Breast epithelium (tissue), 4 donors: ENCODE measurements at regions not wholly inside any gene's neighbourhood (a gene's known extent, or its start where the extent isn't known, plus 50 kb on each side); places are given as distances from the start of the nearest gene placed in this dataset.
A peak's percentile ranks its signal among the peaks of the same experiment; 100 is the strongest.

Experiments
- DNase-seq, 2 donors: peaks; one replicate each; pipeline ENCODE4 v3.0.0-alpha.2; 2019; ENCODE audit warnings: low spot score in 2 of 2
- H3K27ac ChIP-seq, 2 donors: fragments of 200-600 bp; sonication (generic) in 1 of 2; one replicate each; pipeline ENCODE4 v1.5.1; 2016 to 2019; ENCODE audit warnings: mild to moderate bottlenecking in 1 of 2
- H3K27me3 ChIP-seq, 2 donors: fragments of 200-600 bp; sonication (generic) in 1 of 2; one replicate each; pipeline versions ENCODE4 v1.5.1 to v1.6.0; 2017 to 2019; ENCODE audit warnings: control low read depth in 1 of 2, mild to moderate bottlenecking in 1 of 2
- H3K36me3 ChIP-seq: fragments of 200-600 bp; one replicate; pipeline ENCODE4 v1.5.1; 2019
- H3K4me1 ChIP-seq, 2 donors: fragments of 200-600 bp; sonication (generic); one replicate each; pipeline ENCODE4 v1.5.1; 2016 to 2019; ENCODE audit warnings: control low read depth in 1 of 2
- H3K4me3 ChIP-seq, 3 donors: fragments of 200-600 bp; sonication (generic); 1 replicate in 2 of 3; 2 replicates in 1 of 3; pipeline ENCODE4 v1.5.1; 2016 to 2019; ENCODE audit warnings: mild to moderate bottlenecking in 3 of 3, moderate library complexity in 2 of 3
- H3K9me3 ChIP-seq, 2 donors: fragments of 200-600 bp; sonication (generic) in 1 of 2; one replicate each; pipeline ENCODE4 v1.5.1; 2016 to 2019; ENCODE audit warnings: control low read depth in 1 of 2
- CTCF ChIP-seq, 3 donors: fragments of 450-650 bp; IDR thresholded peaks; one replicate each; pipeline ENCODE4 v1.5.1; 2016 to 2017; ENCODE audit warnings: antibody characterized with exemption in 3 of 3, mild to moderate bottlenecking in 3 of 3, moderate library complexity in 3 of 3
- POLR2A ChIP-seq: fragments of 450-650 bp; IDR thresholded peaks from one replicate; pipeline ENCODE4 v1.6.1; 2016; ENCODE audit warnings: antibody characterized with exemption, mild to moderate bottlenecking, moderate library complexity
- POLR2AphosphoS5 ChIP-seq, 3 donors: sonication (generic); formaldehyde crosslinking; IDR thresholded peaks; one replicate each; pipeline ENCODE4 v1.6.1; 2017; ENCODE audit warnings: antibody characterized with exemption in 3 of 3
- intact Hi-C: fragments of 100-400 bp; cut with DNase I; formaldehyde crosslinking; loops from one replicate; pipeline ENCODE4 v1.15.1; 2023; ENCODE audit warnings: low total_unique reads

GRCh38 chr1:214214851-214215250, 66.1 kb upstream of the SMYD2 start:
- TF ChIP-seq POLR2AphosphoS5 (IDR thresholded peaks at IDR 0.05) (no peak), CTCF (IDR thresholded peaks at IDR 0.05) (no peak), POLR2A (no peak)
- intact Hi-C loops, result loop anchor here (5.0 kb wide), 1 partner anchor 337 kb away; the partner anchor contains the start of gene PTPN14
- Histone ChIP-seq H3K27me3 (no peaks in the 10 kb centered on the region), H3K4me1 (no peaks in the 10 kb centered on the region), H3K36me3 (no peaks in the 10 kb centered on the region), H3K9me3 (no peaks in the 10 kb centered on the region), H3K27ac (no peak overlapping the region), H3K4me3 (no peak overlapping the region)
- DNase-seq, result no peak

- Histone ChIP-seq H3K4me3 (no peak overlapping the region), H3K27ac (no peak overlapping the region), H3K27me3 (no peaks in the 10 kb centered on the region), H3K36me3 (no peaks in the 10 kb centered on the region), H3K9me3 (no peaks in the 10 kb centered on the region), H3K4me1 (no peaks in the 10 kb centered on the region)
- intact Hi-C loops, result no loop called here
- no peak for TF ChIP-seq POLR2AphosphoS5 (IDR thresholded peaks at IDR 0.05)
- no peak for TF ChIP-seq POLR2A
- TF ChIP-seq CTCF (IDR thresholded peaks at IDR 0.05), result no peak
- DNase-seq, result no peak
These were observed 65.4 kb upstream of the SMYD2 start for GRCh38 chr1:214215583-214215982.

- no peak overlapping the region for H3K4me3 ChIP-seq
- intact Hi-C loops, result no loop called here
- TF ChIP-seq POLR2AphosphoS5 (IDR thresholded peaks at IDR 0.05), result no peak
- no peak for TF ChIP-seq POLR2A
- no peak for TF ChIP-seq CTCF (IDR thresholded peaks at IDR 0.05)
- H3K36me3 ChIP-seq, result no peaks in the 10 kb centered on the region
- no peaks in the 10 kb centered on the region for H3K9me3 ChIP-seq
- no peaks in the 10 kb centered on the region for H3K4me1 ChIP-seq
- no peaks in the 10 kb centered on the region for H3K27me3 ChIP-seq
- H3K27ac ChIP-seq, result no peak overlapping the region
- no peak for DNase-seq
These were observed 64.9 kb upstream of the SMYD2 start for GRCh38 chr1:214216021-214216420.

GRCh38 chr1:214216779-214217178, 64.2 kb upstream of the SMYD2 start:
- Histone ChIP-seq H3K4me3 (no peak overlapping the region), H3K36me3 (no peaks in the 10 kb centered on the region), H3K27ac (no peak overlapping the region), H3K9me3 (no peaks in the 10 kb centered on the region), H3K27me3 (no peaks in the 10 kb centered on the region), H3K4me1 (no peaks in the 10 kb centered on the region)
- peak in 1 of 2 donors; percentile 30 for DNase-seq
- intact Hi-C loops, result no loop called here
- TF ChIP-seq POLR2AphosphoS5 (IDR thresholded peaks at IDR 0.05), result no peak
- no peak for TF ChIP-seq POLR2A
- no peak for TF ChIP-seq CTCF (IDR thresholded peaks at IDR 0.05)

- H3K27me3 ChIP-seq, result no peaks in the 10 kb centered on the region
- no peaks in the 10 kb centered on the region for H3K9me3 ChIP-seq
- H3K4me1 ChIP-seq, result no peaks in the 10 kb centered on the region
- H3K27ac ChIP-seq, result no peak overlapping the region
- no peak overlapping the region for H3K4me3 ChIP-seq
- TF ChIP-seq POLR2AphosphoS5 (IDR thresholded peaks at IDR 0.05) (no peak), POLR2A (no peak)
- no peaks in the 10 kb centered on the region for H3K36me3 ChIP-seq
- no peak for DNase-seq
- intact Hi-C loops, result no loop called here
These were observed 61.1 kb upstream of the SMYD2 start for GRCh38 chr1:214219902-214220301.

GRCh38 chr1:214220891-214221290, 60.1 kb upstream of the SMYD2 start:
- intact Hi-C loops, result no loop called here
- Histone ChIP-seq H3K27me3 (no peaks in the 10 kb centered on the region), H3K4me1 (no peaks in the 10 kb centered on the region), H3K36me3 (no peaks in the 10 kb centered on the region), H3K9me3 (no peaks in the 10 kb centered on the region), H3K27ac (no peak overlapping the region), H3K4me3 (no peak overlapping the region)
- TF ChIP-seq CTCF (IDR thresholded peaks at IDR 0.05) (no peak), POLR2A (no peak), POLR2AphosphoS5 (IDR thresholded peaks at IDR 0.05) (no peak)
- DNase-seq, result no peak
